ENCODE measurements at regions not wholly inside any gene's neighbourhood (a gene's known extent, or its start where the extent isn't known, plus 50 kb on each side); places are given as distances from the start of the nearest gene placed in this dataset.

GRCh38 chr18:44107187-44107586, 573.5 kb upstream of the SETBP1 start:
- H3K4me1 Mint-ChIP-seq, result no peaks in the 10 kb centered on the region
- no peaks in the 10 kb centered on the region for H3K27me3 Mint-ChIP-seq
- DNase-seq (no peak), ATAC-seq (no peak)
- ChIA-PET CTCF (interaction anchor here (0.6 kb wide), 1 partner anchor 70 kb away, joined by 3 read pairs; no protein-coding TSS in a partner anchor), POLR2A (no interaction called here)
- intact Hi-C loops (cut with DNase I, micrococcal nuclease), result no loop called here
- no peak overlapping the region for H3K4me3 Mint-ChIP-seq
- no peaks in the 10 kb centered on the region for H3K36me3 Mint-ChIP-seq (ENCODE audit: low read depth)
- H3K27ac Mint-ChIP-seq, result no peak overlapping the region
- H3K9me3 Mint-ChIP-seq (ENCODE audit: low read depth), result no peaks in the 10 kb centered on the region

GRCh38 chr18:44111337-44111736, 569.4 kb upstream of the SETBP1 start:
- no peaks in the 10 kb centered on the region for H3K9me3 Mint-ChIP-seq (ENCODE audit: low read depth)
- intact Hi-C loops (cut with DNase I, micrococcal nuclease), result no loop called here
- no peak overlapping the region for H3K27ac Mint-ChIP-seq

DNA sequence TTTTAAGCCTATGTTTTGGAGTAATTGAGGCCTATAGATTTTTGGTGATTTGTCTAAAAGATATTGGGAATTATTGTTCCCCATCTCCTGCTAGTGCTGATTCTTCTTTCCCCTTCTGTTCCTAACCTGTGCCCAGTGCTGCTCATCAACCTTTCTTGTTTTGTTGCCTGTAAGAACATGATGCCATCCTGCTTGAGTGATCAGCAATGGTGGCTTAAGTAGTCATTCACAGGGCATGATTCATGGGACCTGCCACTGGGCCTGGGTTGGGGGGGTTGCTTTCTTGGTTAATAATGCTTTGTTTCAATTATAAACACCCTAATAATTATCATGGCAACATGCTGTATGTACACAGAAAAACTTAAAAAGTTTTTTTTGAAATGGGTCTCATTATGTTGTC, 562.9 kb upstream of the SETBP1 start:
- Mint-ChIP-seq H3K27ac (no peak overlapping the region), H3K4me3 (no peak overlapping the region), H3K9me3 (ENCODE audit: low read depth) (no peaks in the 10 kb centered on the region), H3K36me3 (ENCODE audit: low read depth) (no peaks in the 10 kb centered on the region), H3K27me3 (no peaks in the 10 kb centered on the region), H3K4me1 (no peaks in the 10 kb centered on the region)
- ChIA-PET POLR2A (no interaction called here), CTCF (interaction anchor here (0.9 kb wide), 1 partner anchor 12 kb away, joined by 3 read pairs; no protein-coding TSS in a partner anchor)
- intact Hi-C loops (cut with DNase I, micrococcal nuclease), result no loop called here
- DNase-seq (no peak), ATAC-seq (no peak)

More at GRCh38 chr18:44111337-44111736, 569.4 kb upstream of the SETBP1 start:
- POLR2A ChIA-PET, result no interaction called here
- ATAC-seq (no peak), DNase-seq (no peak)
- Mint-ChIP-seq H3K27me3 (no peaks in the 10 kb centered on the region), H3K36me3 (ENCODE audit: low read depth) (no peaks in the 10 kb centered on the region), H3K4me1 (no peaks in the 10 kb centered on the region), H3K4me3 (no peak overlapping the region)
- CTCF ChIA-PET, result no interaction called here

- POLR2A ChIA-PET, result no interaction called here
- H3K9me3 Mint-ChIP-seq (ENCODE audit: low read depth), result no peaks in the 10 kb centered on the region
- CTCF ChIA-PET, result no interaction called here
- intact Hi-C loops (cut with DNase I, micrococcal nuclease), result no loop called here
- DNase-seq, result no peak
- H3K4me1 Mint-ChIP-seq, result no peaks in the 10 kb centered on the region
- no peak overlapping the region for H3K4me3 Mint-ChIP-seq
- no peak overlapping the region for H3K27ac Mint-ChIP-seq
- no peaks in the 10 kb centered on the region for H3K36me3 Mint-ChIP-seq (ENCODE audit: low read depth)
- no peaks in the 10 kb centered on the region for H3K27me3 Mint-ChIP-seq
- ATAC-seq, result no peak
These were observed 561.1 kb upstream of the SETBP1 start for GRCh38 chr18:44119607-44120006.

DNA sequence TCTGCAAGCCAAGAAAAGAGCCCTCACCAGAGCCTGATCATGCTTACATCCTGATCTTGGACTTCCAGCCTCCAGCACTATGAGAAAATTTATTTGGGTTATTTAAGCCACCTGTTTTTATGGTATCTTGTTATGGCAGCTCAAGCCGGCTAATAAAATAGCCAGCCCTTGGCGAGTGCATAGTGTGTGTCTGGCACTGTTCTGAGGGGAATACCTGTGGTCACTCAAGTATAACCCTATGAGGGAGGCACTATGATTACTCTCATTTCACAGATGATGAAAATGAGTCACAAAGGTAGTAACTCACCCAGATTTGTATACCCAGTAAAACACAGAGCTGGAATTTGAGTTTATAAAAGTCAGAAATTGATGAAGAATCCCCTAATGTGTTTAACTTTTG, 556.9 kb upstream of the SETBP1 start:
- DNase-seq (no peak), ATAC-seq (no peak)
- no peaks in the 10 kb centered on the region for H3K36me3 Mint-ChIP-seq (ENCODE audit: low read depth)
- no peak overlapping the region for H3K27ac Mint-ChIP-seq
- intact Hi-C loops (cut with DNase I, micrococcal nuclease), result no loop called here
- ChIA-PET POLR2A (no interaction called here), CTCF (no interaction called here)
- H3K9me3 Mint-ChIP-seq (ENCODE audit: low read depth), result no peaks in the 10 kb centered on the region
- no peaks in the 10 kb centered on the region for H3K27me3 Mint-ChIP-seq
- H3K4me3 Mint-ChIP-seq, result no peak overlapping the region
- no peaks in the 10 kb centered on the region for H3K4me1 Mint-ChIP-seq

- Mint-ChIP-seq H3K27ac (no peak overlapping the region), H3K36me3 (ENCODE audit: low read depth) (no peaks in the 10 kb centered on the region), H3K4me3 (no peak overlapping the region), H3K27me3 (no peaks in the 10 kb centered on the region), H3K4me1 (no peaks in the 10 kb centered on the region), H3K9me3 (ENCODE audit: low read depth) (no peaks in the 10 kb centered on the region)
- intact Hi-C loops (cut with DNase I, micrococcal nuclease), result loop anchor here in 1 of 2 experiments (5.0 kb wide), 1 partner anchor 1257 kb away; no protein-coding TSS in a partner anchor
- ChIA-PET POLR2A (no interaction called here), CTCF (no interaction called here)
- DNase-seq (no peak), ATAC-seq (no peak)
These were observed 555.2 kb upstream of the SETBP1 start for GRCh38 chr18:44125446-44125845.

DNA sequence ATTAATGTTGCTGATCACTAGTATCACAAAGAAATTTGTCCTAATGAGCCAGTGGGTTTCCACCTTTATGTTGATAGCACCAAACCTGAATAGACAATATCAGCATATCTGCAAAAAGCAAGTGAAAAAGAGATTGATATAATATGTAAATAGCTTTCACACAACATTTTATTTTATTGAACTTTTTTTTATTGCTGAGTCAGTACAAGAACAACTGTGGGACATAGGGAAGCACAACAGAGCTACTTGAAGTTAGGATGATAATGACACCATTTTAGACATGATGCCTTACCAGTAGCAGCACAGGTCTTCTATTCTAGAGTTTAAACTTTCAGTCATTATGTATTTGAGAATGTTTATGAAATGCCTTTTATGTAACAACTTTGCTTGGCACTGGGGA, 554.1 kb upstream of the SETBP1 start:
- no peaks in the 10 kb centered on the region for H3K4me1 Mint-ChIP-seq
- no peaks in the 10 kb centered on the region for H3K36me3 Mint-ChIP-seq (ENCODE audit: low read depth)
- ChIA-PET CTCF (no interaction called here), POLR2A (interaction anchor here (0.5 kb wide), 1 partner anchor 60 kb away, joined by 17 read pairs; no protein-coding TSS in a partner anchor)
- H3K4me3 Mint-ChIP-seq, result no peak overlapping the region
- no peak overlapping the region for H3K27ac Mint-ChIP-seq
- H3K9me3 Mint-ChIP-seq (ENCODE audit: low read depth), result no peaks in the 10 kb centered on the region
- ATAC-seq (no peak), DNase-seq (no peak)
- H3K27me3 Mint-ChIP-seq, result peaks cover under 1% of the 10 kb centered on the region
- intact Hi-C loops (cut with DNase I, micrococcal nuclease), result loop anchor here in 1 of 2 experiments (5.0 kb wide), 1 partner anchor 1256 kb away; no protein-coding TSS in a partner anchor

GRCh38 chr18:44128365-44128764, 552.3 kb upstream of the SETBP1 start:
- Mint-ChIP-seq H3K4me3 (no peak overlapping the region), H3K27ac (no peak overlapping the region), H3K9me3 (ENCODE audit: low read depth) (no peaks in the 10 kb centered on the region), H3K4me1 (no peaks in the 10 kb centered on the region), H3K36me3 (ENCODE audit: low read depth) (no peaks in the 10 kb centered on the region), H3K27me3 (peaks cover 2% of the 10 kb centered on the region)
- DNase-seq, result no peak
- no peak for ATAC-seq
- intact Hi-C loops (cut with DNase I, micrococcal nuclease), result loop anchor here in 1 of 2 experiments (5.0 kb wide), 1 partner anchor 1254 kb away; no protein-coding TSS in a partner anchor
- CTCF ChIA-PET, result no interaction called here
- POLR2A ChIA-PET, result interaction anchor here (0.6 kb wide), 1 partner anchor 359 kb away, joined by 4 read pairs; no protein-coding TSS in a partner anchor

GRCh38 chr18:44130376-44130942, 550.2 kb upstream of the SETBP1 start:
- CTCF ChIA-PET, result interaction anchor here (0.7 to 1.6 kb wide), 3 partner anchors 12 to 277 kb away, joined by 3 read pairs; no protein-coding TSS in a partner anchor
- ATAC-seq (no peak), DNase-seq (peak; percentile 14)
- Mint-ChIP-seq H3K27ac (no peak overlapping the region), H3K9me3 (ENCODE audit: low read depth) (peaks cover 3% of the 10 kb centered on the region), H3K27me3 (peaks cover 2% of the 10 kb centered on the region), H3K36me3 (ENCODE audit: low read depth) (no peaks in the 10 kb centered on the region), H3K4me3 (no peak overlapping the region), H3K4me1 (no peaks in the 10 kb centered on the region)
- POLR2A ChIA-PET, result no interaction called here
- intact Hi-C loops (cut with DNase I, micrococcal nuclease), result loop anchor here (1.0 to 5.0 kb wide), 3 partner anchors 1082 to 1252 kb away; no protein-coding TSS in a partner anchor

GRCh38 chr18:44133483-44133882, 547.2 kb upstream of the SETBP1 start:
- Mint-ChIP-seq H3K27me3 (peaks cover 2% of the 10 kb centered on the region), H3K4me3 (no peak overlapping the region), H3K27ac (no peak overlapping the region), H3K36me3 (ENCODE audit: low read depth) (no peaks in the 10 kb centered on the region), H3K4me1 (no peaks in the 10 kb centered on the region), H3K9me3 (ENCODE audit: low read depth) (peaks cover 3% of the 10 kb centered on the region)
- POLR2A ChIA-PET, result no interaction called here
- CTCF ChIA-PET, result no interaction called here
- DNase-seq (no peak), ATAC-seq (no peak)
- intact Hi-C loops (cut with DNase I, micrococcal nuclease), result loop anchor here in 1 of 2 experiments (5.0 kb wide), 1 partner anchor 1249 kb away; no protein-coding TSS in a partner anchor

GRCh38 chr18:44134447-44134846, 546.2 kb upstream of the SETBP1 start:
- H3K4me1 Mint-ChIP-seq, result no peaks in the 10 kb centered on the region
- ChIA-PET POLR2A (no interaction called here), CTCF (interaction anchor here (0.6 kb wide), 1 partner anchor 228 kb away, joined by 3 read pairs; no protein-coding TSS in a partner anchor)
- H3K36me3 Mint-ChIP-seq (ENCODE audit: low read depth), result no peaks in the 10 kb centered on the region
- no peak for ATAC-seq
- peaks cover 2% of the 10 kb centered on the region for H3K27me3 Mint-ChIP-seq
- H3K9me3 Mint-ChIP-seq (ENCODE audit: low read depth), result peaks cover 3% of the 10 kb centered on the region
- DNase-seq, result no peak
- no peak overlapping the region for H3K4me3 Mint-ChIP-seq
- intact Hi-C loops (cut with DNase I, micrococcal nuclease), result loop anchor here in 1 of 2 experiments (5.0 kb wide), 1 partner anchor 1248 kb away; no protein-coding TSS in a partner anchor
- no peak overlapping the region for H3K27ac Mint-ChIP-seq

- Mint-ChIP-seq H3K9me3 (ENCODE audit: low read depth) (peaks cover 3% of the 10 kb centered on the region), H3K27me3 (peaks cover 2% of the 10 kb centered on the region), H3K4me1 (no peaks in the 10 kb centered on the region), H3K4me3 (no peak overlapping the region), H3K27ac (no peak overlapping the region), H3K36me3 (ENCODE audit: low read depth) (no peaks in the 10 kb centered on the region)
- no peak for ATAC-seq
- DNase-seq, result no peak
- ChIA-PET POLR2A (no interaction called here), CTCF (no interaction called here)
- intact Hi-C loops (cut with DNase I, micrococcal nuclease), result no loop called here
These were observed 544.9 kb upstream of the SETBP1 start for GRCh38 chr18:44135741-44136140.
